Muscle of arm (tissue), 1 donor: ENCODE measurements at regions not wholly inside any gene's neighbourhood (a gene's known extent, or its start where the extent isn't known, plus 50 kb on each side); places are given as distances from the start of the nearest gene placed in this dataset.
"Not testable (repeated sequence)": the region's sequence is repeated elsewhere in the genome, so short reads cannot be mapped to it uniquely, and the experiment has no call there.

Experiments used
- DNase-seq: peaks from one replicate; pipeline ENCODE4 v3.0.0-alpha.2; 2013

GRCh38 chr6:156688620-156688971, 88.6 kb upstream of the ARID1B start:
- no peak for DNase-seq

GRCh38 chr6:156687789-156688619, 89.2 kb upstream of the ARID1B start:
- DNase-seq, result peak; percentile 71

- DNase-seq, result peak; percentile 87
Observed at GRCh38 chr6:156686995-156687788, 90.0 kb upstream of the ARID1B start.

- peak; percentile 73 for DNase-seq
Observed at GRCh38 chr6:156686301-156686994, 90.7 kb upstream of the ARID1B start.

- no peak for DNase-seq
Observed at GRCh38 chr6:156685823-156686222, 91.4 kb upstream of the ARID1B start.

- DNase-seq, result no peak
Observed at GRCh38 chr6:156683821-156684220, 93.4 kb upstream of the ARID1B start.

GRCh38 chr6:156676721-156677120, 100.5 kb upstream of the ARID1B start:
- DNase-seq, result no peak

- no peak for DNase-seq
Observed at GRCh38 chr6:156674197-156674596, 103.0 kb upstream of the ARID1B start.

- not testable (repeated sequence) for DNase-seq
Observed at GRCh38 chr6:156670097-156670496, 107.1 kb upstream of the ARID1B start.

GRCh38 chr6:156662025-156662445, 115.1 kb upstream of the ARID1B start:
- no peak for DNase-seq

- DNase-seq, result no peak
Observed at GRCh38 chr6:156660389-156660788, 116.8 kb upstream of the ARID1B start.

GRCh38 chr6:156659822-156660198, 117.4 kb upstream of the ARID1B start:
- no peak for DNase-seq

GRCh38 chr6:156658966-156659821, 118.0 kb upstream of the ARID1B start:
- no peak for DNase-seq

- peak; percentile 55 for DNase-seq
Observed at GRCh38 chr6:156658186-156658965, 118.8 kb upstream of the ARID1B start.

- DNase-seq, result no peak
Observed at GRCh38 chr6:156657296-156657695, 119.9 kb upstream of the ARID1B start.

- DNase-seq, result no peak
Observed at GRCh38 chr6:156654919-156655918, 122.0 kb upstream of the ARID1B start.

- no peak for DNase-seq
Observed at GRCh38 chr6:156652231-156652750, 124.9 kb upstream of the ARID1B start.

- DNase-seq, result no peak
Observed at GRCh38 chr6:156651486-156651885, 125.7 kb upstream of the ARID1B start.

- DNase-seq, result no peak
Observed at GRCh38 chr6:156650896-156651390, 126.2 kb upstream of the ARID1B start.
